GM23338 (cell line): ENCODE measurements at regions not wholly inside any gene's neighbourhood (a gene's known extent, or its start where the extent isn't known, plus 50 kb on each side); places are given as distances from the start of the nearest gene placed in this dataset.

ENCODE experiments used
- ATAC-seq: fragments of 200-7000 bp; cut with Tn5 transposase; 3 replicates; pipeline ENCODE4 v1.9.1; 2020
- DNase-seq: peaks from one replicate; pipeline ENCODE4 v3.0.0-alpha.2; 2015; ENCODE audit warnings: low spot score
- H2AFZ ChIP-seq: fragments of 200-600 bp; sonication (generic); 2 replicates; pipeline ENCODE4 v1.8.0; 2016; ENCODE audit warnings: antibody characterized with exemption, mild to moderate bottlenecking, moderate library complexity
- H3F3A ChIP-seq: fragments of 200-600 bp; sonication (generic); replicated peaks from 2 replicates; pipeline ENCODE4 v1.8.0; 2017; ENCODE audit warnings: antibody characterized with exemption, mixed run types, low read depth
- H3K27ac ChIP-seq: fragments of 200-600 bp; sonication (generic); 2 replicates; pipeline ENCODE4 v1.6.1; 2016; ENCODE audit warnings: low read depth
- H3K27me3 ChIP-seq: fragments of 200-600 bp; sonication (generic); 2 replicates; pipeline ENCODE4 v1.8.0; 2016; ENCODE audit warnings: mild to moderate bottlenecking, mixed run types, moderate library complexity; ENCODE audit not compliant: insufficient read depth
- H3K36me3 ChIP-seq: fragments of 200-600 bp; sonication (generic); 2 replicates; pipeline ENCODE4 v1.8.0; 2016; ENCODE audit warnings: mild to moderate bottlenecking; ENCODE audit not compliant: insufficient read depth
- H3K4me1 ChIP-seq: fragments of 200-600 bp; sonication (generic); 2 replicates; pipeline ENCODE4 v1.8.0; 2016; ENCODE audit warnings: mild to moderate bottlenecking, moderate library complexity; ENCODE audit not compliant: insufficient read depth
- H3K4me2 ChIP-seq: fragments of 200-600 bp; sonication (generic); 2 replicates; pipeline ENCODE4 v1.7.1; 2017; ENCODE audit warnings: mixed run types
- H3K4me3 ChIP-seq: fragments of 200-600 bp; sonication (generic); 2 replicates; pipeline ENCODE4 v1.6.1; 2016; ENCODE audit warnings: mixed run types
- H3K79me2 ChIP-seq: fragments of 200-600 bp; sonication (generic); replicated peaks from 2 replicates; pipeline ENCODE4 v1.8.0; 2017; ENCODE audit warnings: mild to moderate bottlenecking; ENCODE audit not compliant: insufficient read depth
- H3K9me2 ChIP-seq: fragments of 200-600 bp; sonication (generic); 2 replicates; pipeline ENCODE4 v1.8.0; 2017; ENCODE audit not compliant: insufficient read depth
- H4K20me1 ChIP-seq: fragments of 200-600 bp; sonication (generic); replicated peaks from 2 replicates; pipeline ENCODE4 v1.8.0; 2017; ENCODE audit warnings: mild to moderate bottlenecking; ENCODE audit not compliant: insufficient read depth
- H3K27ac Mint-ChIP-seq: 2 replicates; pipeline ENCODE4 v1.8.0; 2020; ENCODE audit warnings: inconsistent platforms, mild to moderate bottlenecking, moderate library complexity, mixed read lengths
- H3K27me3 Mint-ChIP-seq: 3 replicates; pipeline ENCODE4 v1.8.0; 2022; ENCODE audit warnings: low read depth, mild to moderate bottlenecking, moderate library complexity, mixed read lengths, inconsistent platforms; ENCODE audit not compliant: insufficient read depth, poor library complexity
- H3K36me3 Mint-ChIP-seq: 3 replicates; pipeline ENCODE4 v1.8.0; 2021; ENCODE audit warnings: low read depth, mild to moderate bottlenecking, inconsistent platforms, moderate library complexity, mixed read lengths
- H3K4me1 Mint-ChIP-seq: 3 replicates; pipeline ENCODE4 v1.8.0; 2020; ENCODE audit warnings: mild to moderate bottlenecking, inconsistent platforms, mixed read lengths
- H3K4me3 Mint-ChIP-seq: 3 replicates; pipeline ENCODE4 v1.8.0; 2021; ENCODE audit warnings: moderate library complexity, mild to moderate bottlenecking, inconsistent platforms, mixed read lengths
- H3K9me3 Mint-ChIP-seq: 3 replicates; pipeline ENCODE4 v1.8.0; 2020; ENCODE audit warnings: moderate library complexity, mild to moderate bottlenecking, inconsistent platforms, mixed read lengths
- CREB1 ChIP-seq: fragments of 250-450 bp; sonication (Bioruptor Pico); IDR thresholded peaks from 2 replicates; pipeline ENCODE4 v1.5.0; 2020; ENCODE audit warnings: low read depth, mild to moderate bottlenecking, moderate library complexity
- EZH2phosphoT487 ChIP-seq: fragments of 200-600 bp; sonication (generic); IDR thresholded peaks from one replicate; pipeline ENCODE4 v1.8.1; 2018; ENCODE audit warnings: antibody characterized with exemption; ENCODE audit not compliant: unreplicated experiment
- JUNB ChIP-seq: IDR thresholded peaks from one replicate; pipeline ENCODE4 v1.6.1; 2016; ENCODE audit warnings: antibody characterized with exemption; ENCODE audit not compliant: unreplicated experiment
- STAT1 ChIP-seq: IDR thresholded peaks from one replicate; pipeline ENCODE4 v1.6.1; 2016; ENCODE audit warnings: antibody characterized with exemption; ENCODE audit not compliant: unreplicated experiment
- ZNF114 ChIP-seq: fragments of 250-450 bp; sonication (Bioruptor Pico); IDR thresholded peaks from 2 replicates; pipeline ENCODE4 v1.5.0; 2020; ENCODE audit warnings: mild to moderate bottlenecking, moderate library complexity
- ZNF331 ChIP-seq: fragments of 250-450 bp; sonication (Bioruptor Pico); IDR thresholded peaks from 2 replicates; pipeline ENCODE4 v1.5.0; 2020; ENCODE audit warnings: low read depth, mild to moderate bottlenecking, moderate library complexity
- TF ChIP-seq, protein P1 (sequence below): fragments of 250-450 bp; sonication (Bioruptor Pico); IDR thresholded peaks from 2 replicates; pipeline ENCODE4 v1.5.0; 2020; ENCODE audit warnings: mild to moderate bottlenecking, moderate library complexity
- TF ChIP-seq, protein P2 (sequence below), 2 experiments: fragments of 200-600 bp in 1 of 2; sonication (generic) in 1 of 2; conservative IDR thresholded peaks; 2 replicates each; pipeline versions ENCODE4 v1.5.1 to v1.6.1; 2016 to 2017; ENCODE audit warnings: antibody characterized with exemption in 2 of 2, low read depth in 2 of 2, mild to moderate bottlenecking in 2 of 2, moderate library complexity in 1 of 2
- TF ChIP-seq, protein P3 (sequence below): IDR thresholded peaks from 2 replicates; pipeline ENCODE4 v1.6.1; 2016; ENCODE audit warnings: antibody characterized with exemption

GRCh38 chr6:18963439-18963838 is 576.3 kb downstream of the RNF144B start (continued):
- TF ChIP-seq, protein P1, sequence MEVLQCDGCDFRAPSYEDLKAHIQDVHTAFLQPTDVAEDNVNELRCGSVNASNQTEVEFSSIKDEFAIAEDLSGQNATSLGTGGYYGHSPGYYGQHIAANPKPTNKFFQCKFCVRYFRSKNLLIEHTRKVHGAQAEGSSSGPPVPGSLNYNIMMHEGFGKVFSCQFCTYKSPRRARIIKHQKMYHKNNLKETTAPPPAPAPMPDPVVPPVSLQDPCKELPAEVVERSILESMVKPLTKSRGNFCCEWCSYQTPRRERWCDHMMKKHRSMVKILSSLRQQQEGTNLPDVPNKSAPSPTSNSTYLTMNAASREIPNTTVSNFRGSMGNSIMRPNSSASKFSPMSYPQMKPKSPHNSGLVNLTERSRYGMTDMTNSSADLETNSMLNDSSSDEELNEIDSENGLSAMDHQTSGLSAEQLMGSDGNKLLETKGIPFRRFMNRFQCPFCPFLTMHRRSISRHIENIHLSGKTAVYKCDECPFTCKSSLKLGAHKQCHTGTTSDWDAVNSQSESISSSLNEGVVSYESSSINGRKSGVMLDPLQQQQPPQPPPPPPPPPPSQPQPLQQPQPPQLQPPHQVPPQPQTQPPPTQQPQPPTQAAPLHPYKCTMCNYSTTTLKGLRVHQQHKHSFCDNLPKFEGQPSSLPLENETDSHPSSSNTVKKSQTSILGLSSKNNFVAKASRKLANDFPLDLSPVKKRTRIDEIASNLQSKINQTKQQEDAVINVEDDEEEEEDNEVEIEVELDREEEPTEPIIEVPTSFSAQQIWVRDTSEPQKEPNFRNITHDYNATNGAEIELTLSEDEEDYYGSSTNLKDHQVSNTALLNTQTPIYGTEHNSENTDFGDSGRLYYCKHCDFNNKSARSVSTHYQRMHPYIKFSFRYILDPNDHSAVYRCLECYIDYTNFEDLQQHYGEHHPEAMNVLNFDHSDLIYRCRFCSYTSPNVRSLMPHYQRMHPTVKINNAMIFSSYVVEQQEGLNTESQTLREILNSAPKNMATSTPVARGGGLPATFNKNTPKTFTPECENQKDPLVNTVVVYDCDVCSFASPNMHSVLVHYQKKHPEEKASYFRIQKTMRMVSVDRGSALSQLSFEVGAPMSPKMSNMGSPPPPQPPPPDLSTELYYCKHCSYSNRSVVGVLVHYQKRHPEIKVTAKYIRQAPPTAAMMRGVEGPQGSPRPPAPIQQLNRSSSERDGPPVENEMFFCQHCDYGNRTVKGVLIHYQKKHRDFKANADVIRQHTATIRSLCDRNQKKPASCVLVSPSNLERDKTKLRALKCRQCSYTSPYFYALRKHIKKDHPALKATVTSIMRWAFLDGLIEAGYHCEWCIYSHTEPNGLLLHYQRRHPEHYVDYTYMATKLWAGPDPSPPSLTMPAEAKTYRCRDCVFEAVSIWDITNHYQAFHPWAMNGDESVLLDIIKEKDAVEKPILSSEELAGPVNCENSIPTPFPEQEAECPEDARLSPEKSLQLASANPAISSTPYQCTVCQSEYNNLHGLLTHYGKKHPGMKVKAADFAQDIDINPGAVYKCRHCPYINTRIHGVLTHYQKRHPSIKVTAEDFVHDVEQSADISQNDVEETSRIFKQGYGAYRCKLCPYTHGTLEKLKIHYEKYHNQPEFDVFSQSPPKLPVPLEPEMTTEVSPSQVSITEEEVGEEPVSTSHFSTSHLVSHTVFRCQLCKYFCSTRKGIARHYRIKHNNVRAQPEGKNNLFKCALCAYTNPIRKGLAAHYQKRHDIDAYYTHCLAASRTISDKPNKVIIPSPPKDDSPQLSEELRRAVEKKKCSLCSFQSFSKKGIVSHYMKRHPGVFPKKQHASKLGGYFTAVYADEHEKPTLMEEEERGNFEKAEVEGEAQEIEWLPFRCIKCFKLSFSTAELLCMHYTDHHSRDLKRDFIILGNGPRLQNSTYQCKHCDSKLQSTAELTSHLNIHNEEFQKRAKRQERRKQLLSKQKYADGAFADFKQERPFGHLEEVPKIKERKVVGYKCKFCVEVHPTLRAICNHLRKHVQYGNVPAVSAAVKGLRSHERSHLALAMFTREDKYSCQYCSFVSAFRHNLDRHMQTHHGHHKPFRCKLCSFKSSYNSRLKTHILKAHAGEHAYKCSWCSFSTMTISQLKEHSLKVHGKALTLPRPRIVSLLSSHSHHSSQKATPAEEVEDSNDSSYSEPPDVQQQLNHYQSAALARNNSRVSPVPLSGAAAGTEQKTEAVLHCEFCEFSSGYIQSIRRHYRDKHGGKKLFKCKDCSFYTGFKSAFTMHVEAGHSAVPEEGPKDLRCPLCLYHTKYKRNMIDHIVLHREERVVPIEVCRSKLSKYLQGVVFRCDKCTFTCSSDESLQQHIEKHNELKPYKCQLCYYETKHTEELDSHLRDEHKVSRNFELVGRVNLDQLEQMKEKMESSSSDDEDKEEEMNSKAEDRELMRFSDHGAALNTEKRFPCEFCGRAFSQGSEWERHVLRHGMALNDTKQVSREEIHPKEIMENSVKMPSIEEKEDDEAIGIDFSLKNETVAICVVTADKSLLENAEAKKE (CRISPR knock-in tag) = no peak
- TF ChIP-seq EZH2phosphoT487 = no peak
- TF ChIP-seq STAT1 = no peak
- no peak for TF ChIP-seq CREB1 (CRISPR knock-in tag)

- no peaks in the 10 kb centered on the region for H4K20me1 ChIP-seq
- H3K27ac Mint-ChIP-seq = no peak overlapping the region
- no peaks in the 10 kb centered on the region for H3K9me3 Mint-ChIP-seq
- no peaks in the 10 kb centered on the region for H3F3A ChIP-seq
- H3K4me3 Mint-ChIP-seq = no peak overlapping the region
- H3K4me1 Mint-ChIP-seq = peaks cover 2% of the 10 kb centered on the region; the same call in 2 of the 3 replicates
- peaks cover 2% of the 10 kb centered on the region for H3K27me3 Mint-ChIP-seq
- no peak overlapping the region for H3K4me3 ChIP-seq
- H3K4me1 ChIP-seq = no peaks in the 10 kb centered on the region
- no peaks in the 10 kb centered on the region for H3K27me3 ChIP-seq
- H3K79me2 ChIP-seq = no peaks in the 10 kb centered on the region
- peaks cover 6% of the 10 kb centered on the region; the same call in 1 of the 2 replicates for H3K9me2 ChIP-seq
- DNase-seq = no peak
- ATAC-seq = no peak
- H3K36me3 Mint-ChIP-seq = no peaks in the 10 kb centered on the region
- no peak overlapping the region for H3K27ac ChIP-seq
- H3K4me2 ChIP-seq = no peak overlapping the region
- no peak overlapping the region for H2AFZ ChIP-seq
- no peaks in the 10 kb centered on the region for H3K36me3 ChIP-seq
- TF ChIP-seq JUNB (no peak), ZNF114 (no peak), ZNF331 (no peak)
- TF ChIP-seq, protein P2, sequence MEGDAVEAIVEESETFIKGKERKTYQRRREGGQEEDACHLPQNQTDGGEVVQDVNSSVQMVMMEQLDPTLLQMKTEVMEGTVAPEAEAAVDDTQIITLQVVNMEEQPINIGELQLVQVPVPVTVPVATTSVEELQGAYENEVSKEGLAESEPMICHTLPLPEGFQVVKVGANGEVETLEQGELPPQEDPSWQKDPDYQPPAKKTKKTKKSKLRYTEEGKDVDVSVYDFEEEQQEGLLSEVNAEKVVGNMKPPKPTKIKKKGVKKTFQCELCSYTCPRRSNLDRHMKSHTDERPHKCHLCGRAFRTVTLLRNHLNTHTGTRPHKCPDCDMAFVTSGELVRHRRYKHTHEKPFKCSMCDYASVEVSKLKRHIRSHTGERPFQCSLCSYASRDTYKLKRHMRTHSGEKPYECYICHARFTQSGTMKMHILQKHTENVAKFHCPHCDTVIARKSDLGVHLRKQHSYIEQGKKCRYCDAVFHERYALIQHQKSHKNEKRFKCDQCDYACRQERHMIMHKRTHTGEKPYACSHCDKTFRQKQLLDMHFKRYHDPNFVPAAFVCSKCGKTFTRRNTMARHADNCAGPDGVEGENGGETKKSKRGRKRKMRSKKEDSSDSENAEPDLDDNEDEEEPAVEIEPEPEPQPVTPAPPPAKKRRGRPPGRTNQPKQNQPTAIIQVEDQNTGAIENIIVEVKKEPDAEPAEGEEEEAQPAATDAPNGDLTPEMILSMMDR (conservative IDR thresholded peaks at IDR 0.05; ENCODE audit: low read depth in 2 of 2) = no peak
- TF ChIP-seq, protein P3, sequence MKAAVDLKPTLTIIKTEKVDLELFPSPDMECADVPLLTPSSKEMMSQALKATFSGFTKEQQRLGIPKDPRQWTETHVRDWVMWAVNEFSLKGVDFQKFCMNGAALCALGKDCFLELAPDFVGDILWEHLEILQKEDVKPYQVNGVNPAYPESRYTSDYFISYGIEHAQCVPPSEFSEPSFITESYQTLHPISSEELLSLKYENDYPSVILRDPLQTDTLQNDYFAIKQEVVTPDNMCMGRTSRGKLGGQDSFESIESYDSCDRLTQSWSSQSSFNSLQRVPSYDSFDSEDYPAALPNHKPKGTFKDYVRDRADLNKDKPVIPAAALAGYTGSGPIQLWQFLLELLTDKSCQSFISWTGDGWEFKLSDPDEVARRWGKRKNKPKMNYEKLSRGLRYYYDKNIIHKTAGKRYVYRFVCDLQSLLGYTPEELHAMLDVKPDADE = no peak
These were observed 586.1 kb downstream of the RNF144B start for GRCh38 chr6:18973251-18973650.
